ENCODE measurements at regions not wholly inside any gene's neighbourhood (a gene's known extent, or its start where the extent isn't known, plus 50 kb on each side); places are given as distances from the start of the nearest gene placed in this dataset.

DNA sequence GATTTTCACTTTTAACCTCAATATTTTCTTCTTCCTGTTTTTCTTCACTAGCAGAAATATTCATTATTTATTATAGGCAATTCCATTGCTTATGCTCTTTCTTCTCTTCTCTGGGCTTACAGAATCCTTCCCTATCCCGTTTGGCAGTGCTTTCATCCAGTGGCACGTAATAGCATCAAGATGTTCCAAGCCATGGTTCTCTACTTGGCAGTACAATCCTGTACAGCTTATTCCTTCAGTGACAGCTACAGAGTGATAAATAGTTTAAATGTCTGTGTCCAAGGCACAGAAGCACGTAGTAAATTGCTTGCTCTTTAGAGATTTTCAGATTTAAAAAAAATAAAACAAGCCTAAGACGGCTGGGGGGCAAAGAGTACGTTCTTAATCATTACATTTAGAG is 1964.3 kb downstream of the SUCLG1 start:
- TF ChIP-seq YY1 (IDR thresholded peaks at IDR 0.05; ENCODE audit: insufficient read depth, insufficient read length) (no peak), ZNF274 (IDR thresholded peaks at IDR 0.05; ENCODE audit: low read depth, low read length) (no peak)

Measured in NT2/D1 (cell line).